H1 (cell line): ENCODE measurements at regions not wholly inside any gene's neighbourhood (a gene's known extent, or its start where the extent isn't known, plus 50 kb on each side); places are given as distances from the start of the nearest gene placed in this dataset.

Source experiments
- CTCF ChIA-PET: fragments of 300-600 bp; sonication (Branson Sonifier 250); formaldehyde crosslinking; loops from one replicate; lab custom pipeline; 2021; ENCODE audit not compliant: partially characterized antibody; lab: Charles Lee
- POLR2A ChIA-PET: fragments of 300-600 bp; sonication (Branson Sonifier 250); formaldehyde crosslinking; loops from one replicate; lab custom pipeline; 2021; ENCODE audit warnings: inconsistent platforms; ENCODE audit not compliant: partially characterized antibody; lab: Charles Lee
- DNase-seq, 2 experiments: peaks; one replicate each; pipeline versions ENCODE4 v3.0.0 to v3.0.0-alpha.2; 2010 to 2022; ENCODE audit warnings: low spot score in 2 of 2, low read depth in 1 of 2, mixed read lengths in 1 of 2
- FAIRE-seq: peaks from 2 replicates; lab custom pipeline; 2011; peaks lifted over from hg19 to GRCh38; lab: Jason Lieb, UNC
- H2AFZ ChIP-seq: 2 replicates; pipeline ENCODE4 v1.8.1; 2012; ENCODE audit warnings: low read length, inconsistent platforms
- H2AK5ac ChIP-seq: 2 replicates; pipeline ENCODE4 v1.6.1; 2013; ENCODE audit warnings: low read depth, low read length
- H2BK120ac ChIP-seq: replicated peaks from 2 replicates; pipeline ENCODE3; 2013; ENCODE audit warnings: low read depth, low read length, inconsistent platforms
- H2BK12ac ChIP-seq: 2 replicates; pipeline ENCODE4 v1.6.1; 2013; ENCODE audit warnings: low read depth, low read length
- H2BK15ac ChIP-seq: 2 replicates; pipeline ENCODE4 v1.6.1; 2013; ENCODE audit warnings: low read length
- H2BK20ac ChIP-seq: 2 replicates; pipeline ENCODE4 v1.6.1; 2013; ENCODE audit warnings: low read length
- H2BK5ac ChIP-seq: 2 replicates; pipeline ENCODE4 v1.6.1; 2013; ENCODE audit warnings: low read depth, low read length
- H3K14ac ChIP-seq: 2 replicates; pipeline ENCODE4 v1.6.1; 2013; ENCODE audit warnings: inconsistent platforms; ENCODE audit not compliant: insufficient read length
- H3K18ac ChIP-seq: 2 replicates; pipeline ENCODE4 v1.6.1; 2013; ENCODE audit warnings: low read length; ENCODE audit errors: extremely low read depth
- H3K23ac ChIP-seq: 2 replicates; pipeline ENCODE4 v1.6.1; 2013; ENCODE audit warnings: inconsistent platforms; ENCODE audit not compliant: insufficient read length
- H3K23me2 ChIP-seq: 2 replicates; pipeline ENCODE4 v1.6.1; 2013; ENCODE audit warnings: low read depth, low read length
- H3K27ac ChIP-seq: 2 replicates; pipeline ENCODE4 v1.6.1; 2011; ENCODE audit warnings: low read depth, low read length, inconsistent platforms
- H3K27me3 ChIP-seq, 4 experiments: replicated peaks in 1 of 4; 1 replicate in 1 of 4; 2 replicates in 3 of 4; pipeline versions ENCODE4 v1.6.1 to v1.8.1; 2011 to 2013; ENCODE audit warnings: low read length in 3 of 4, mild to moderate bottlenecking in 3 of 4, inconsistent platforms in 2 of 4, mixed read lengths in 2 of 4, moderate library complexity in 1 of 4; ENCODE audit not compliant: control insufficient read depth in 3 of 4, insufficient read depth in 3 of 4; ENCODE audit errors: extremely low read depth in 1 of 4
- H3K36me3 ChIP-seq, 4 experiments: 2 replicates each; pipeline versions ENCODE4 v1.6.1 to v1.8.1; 2011 to 2013; ENCODE audit warnings: mild to moderate bottlenecking in 4 of 4, low read length in 3 of 4, moderate library complexity in 2 of 4, control low read depth in 1 of 4, inconsistent platforms in 1 of 4; ENCODE audit not compliant: insufficient read depth in 4 of 4, control insufficient read depth in 2 of 4
- H3K4ac ChIP-seq: replicated peaks from 2 replicates; pipeline ENCODE3; 2013; ENCODE audit warnings: low read length, low read depth, mixed read lengths, inconsistent platforms; ENCODE audit not compliant: insufficient read length
- H3K4me1 ChIP-seq, 4 experiments: replicated peaks in 1 of 4; 1 replicate in 1 of 4; 2 replicates in 3 of 4; pipeline versions ENCODE4 v1.6.1 to v1.8.1; 2011 to 2013; ENCODE audit warnings: low read length in 3 of 4, inconsistent platforms in 2 of 4, mixed read lengths in 1 of 4; ENCODE audit not compliant: insufficient read depth in 4 of 4, control insufficient read depth in 3 of 4
- H3K4me2 ChIP-seq, 2 experiments: 2 replicates each; pipeline versions ENCODE4 v1.6.1 to v1.8.1; 2011 to 2013; ENCODE audit warnings: low read depth in 2 of 2, low read length in 2 of 2, control low read depth in 1 of 2, inconsistent platforms in 1 of 2, mild to moderate bottlenecking in 1 of 2; ENCODE audit not compliant: insufficient read depth in 1 of 2
- H3K4me3 ChIP-seq, 4 experiments: fragments of 200-600, 300-600 bp in 1 of 4; sonication (generic), shearing (Covaris generic), sonication (Bioruptor Twin) in 1 of 4; 2 replicates each; pipeline versions ENCODE4 v1.5.1 to v1.8.1; 2011 to 2016; ENCODE audit warnings: low read length in 4 of 4, low read depth in 3 of 4, control low read depth in 2 of 4, inconsistent platforms in 2 of 4, mild to moderate bottlenecking in 2 of 4, mixed read lengths in 1 of 4, moderate library complexity in 1 of 4; ENCODE audit not compliant: insufficient read depth in 2 of 4; ENCODE audit errors: extremely low read depth in 1 of 4
- H3K56ac ChIP-seq: replicated peaks from 2 replicates; pipeline ENCODE3; 2013; ENCODE audit warnings: low read depth, mild to moderate bottlenecking, mixed read lengths, low read length, inconsistent platforms; ENCODE audit not compliant: insufficient read length
- H3K79me1 ChIP-seq: 2 replicates; pipeline ENCODE4 v1.6.1; 2013; ENCODE audit warnings: low read depth, low read length, control low read depth
- H3K79me2 ChIP-seq, 2 experiments: 2 replicates each; pipeline versions ENCODE4 v1.6.1 to v1.8.1; 2012 to 2013; ENCODE audit warnings: low read length in 2 of 2, mild to moderate bottlenecking in 2 of 2, inconsistent platforms in 1 of 2; ENCODE audit not compliant: insufficient read depth in 2 of 2, control insufficient read depth in 1 of 2
- H3K9ac ChIP-seq, 4 experiments: replicated peaks in 1 of 4; 1 replicate in 1 of 4; 2 replicates in 3 of 4; pipeline versions ENCODE4 v1.6.1 to v1.8.1; 2011 to 2013; ENCODE audit warnings: low read depth in 3 of 4, low read length in 3 of 4, control low read depth in 2 of 4, mild to moderate bottlenecking in 2 of 4, moderate library complexity in 2 of 4, inconsistent platforms in 1 of 4; ENCODE audit errors: extremely low read depth in 1 of 4
- H3K9me3 ChIP-seq, 2 experiments: 2 replicates each; pipeline versions ENCODE4 v1.6.1 to v1.8.1; 2012 to 2013; ENCODE audit warnings: mild to moderate bottlenecking in 2 of 2, moderate library complexity in 2 of 2, control low read depth in 1 of 2, inconsistent platforms in 1 of 2, low read depth in 1 of 2, low read length in 1 of 2, mixed read lengths in 1 of 2; ENCODE audit not compliant: insufficient read depth in 2 of 2
- H4K20me1 ChIP-seq, 2 experiments: replicated peaks in 1 of 2; 2 replicates each; pipeline versions ENCODE3 to v1.8.1; 2011 to 2013; ENCODE audit warnings: inconsistent platforms in 2 of 2, low read length in 2 of 2, mild to moderate bottlenecking in 1 of 2; ENCODE audit not compliant: insufficient read depth in 2 of 2, control insufficient read depth in 1 of 2
- H4K5ac ChIP-seq: 2 replicates; pipeline ENCODE4 v1.6.1; 2013; ENCODE audit warnings: low read length, low read depth, mixed read lengths, inconsistent platforms; ENCODE audit not compliant: insufficient read length
- H4K8ac ChIP-seq: 2 replicates; pipeline ENCODE4 v1.8.0; 2013; ENCODE audit warnings: mild to moderate bottlenecking, moderate library complexity, low read length, inconsistent platforms; ENCODE audit not compliant: insufficient read depth; ENCODE audit errors: extremely low read depth
- H4K91ac ChIP-seq: replicated peaks from 2 replicates; pipeline ENCODE3; 2013; ENCODE audit warnings: low read length, mixed read lengths, inconsistent platforms; ENCODE audit not compliant: insufficient read length
- CREB1 ChIP-seq: IDR thresholded peaks from 2 replicates; pipeline ENCODE4 v1.6.1; 2012; ENCODE audit warnings: inconsistent platforms
- CTBP2 ChIP-seq: IDR thresholded peaks from 2 replicates; pipeline ENCODE4 v1.7.0; 2011; ENCODE audit warnings: borderline replicate concordance, mild to moderate bottlenecking, moderate library complexity, mixed read lengths, low read length; ENCODE audit not compliant: insufficient read depth, insufficient read length
- EP300 ChIP-seq, 2 experiments: IDR thresholded peaks; 1 replicate in 1 of 2; 2 replicates in 1 of 2; pipeline ENCODE4 v1.6.1; 2011 to 2012; ENCODE audit warnings: low read depth in 2 of 2, low read length in 2 of 2, mild to moderate bottlenecking in 2 of 2, borderline replicate concordance in 1 of 2, inconsistent platforms in 1 of 2, moderate library complexity in 1 of 2
- PHF8 ChIP-seq: fragments of 200-600 bp; sonication (generic); conservative IDR thresholded peaks from 2 replicates; pipeline ENCODE4 v1.7.1; 2012; ENCODE audit warnings: low read depth, mild to moderate bottlenecking, inconsistent platforms, low read length, moderate library complexity
- POU5F1 ChIP-seq: IDR thresholded peaks from 2 replicates; pipeline ENCODE4 v1.6.1; 2011; ENCODE audit warnings: low read depth, mild to moderate bottlenecking, low read length, moderate library complexity
- RNF2 ChIP-seq: fragments of 200-900, 300-1000 bp; sonication (generic); IDR thresholded peaks from 2 replicates; pipeline ENCODE4 v1.7.1; 2016; ENCODE audit warnings: borderline replicate concordance, low read depth, mild to moderate bottlenecking, antibody characterized with exemption, low read length; ENCODE audit not compliant: poor library complexity, severe bottlenecking; ENCODE audit errors: missing control alignments
- USF2 ChIP-seq: IDR thresholded peaks from 2 replicates; pipeline ENCODE4 v1.6.1; 2011; ENCODE audit warnings: low read length, improper control_type of control experiment
- WGBS, 2 experiments: shearing (Covaris generic) in 1 of 2; methylation state at CpG; one replicate each; pipeline versions ENCODE4 v1.1.6 to v1.1.7; 2013 to 2015; ENCODE audit warnings: low lambda C conversion rate in 2 of 2, mixed read lengths in 2 of 2, inconsistent platforms in 1 of 2, low coverage in 1 of 2, missing lambda C conversion rate in 1 of 2; ENCODE audit not compliant: insufficient replicate concordance in 2 of 2, insufficient coverage in 1 of 2, insufficient read length in 1 of 2; ENCODE audit errors: extremely low coverage in 1 of 2, missing lambda C conversion rate in 1 of 2; 5-methylcytosine and 5-hydroxymethylcytosine counted together
- TF ChIP-seq, protein P1 (sequence below): IDR thresholded peaks from 2 replicates; pipeline ENCODE4 v1.6.1; 2012; ENCODE audit warnings: inconsistent platforms
- TF ChIP-seq, protein P2 (sequence below): IDR thresholded peaks from 2 replicates; pipeline ENCODE4 v1.6.1; 2012; ENCODE audit warnings: low read length, inconsistent platforms

DNA sequence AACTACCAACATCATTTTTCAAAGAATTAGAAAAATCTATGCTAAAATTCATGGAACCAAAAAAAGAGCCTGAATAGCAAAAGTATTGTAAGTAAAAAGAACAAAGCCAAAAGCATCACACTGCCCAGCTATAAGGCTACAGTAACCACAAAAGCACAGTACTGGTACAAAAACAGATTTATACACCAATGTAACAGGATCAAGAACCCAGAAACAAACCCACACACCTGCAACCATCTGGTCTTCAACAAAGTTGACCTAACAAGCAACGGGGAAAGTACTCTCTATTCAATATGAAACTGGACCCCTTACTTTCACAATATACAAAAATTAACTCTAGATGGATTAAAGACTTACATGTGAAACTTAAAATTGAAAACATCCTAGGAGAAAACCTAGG is 94.2 kb upstream of the TARS1 start:
- H3K23ac ChIP-seq = no peak overlapping the region
- FAIRE-seq = no peak
- no peak overlapping the region for H2AK5ac ChIP-seq
- H3K56ac ChIP-seq = no peak overlapping the region
- H3K9ac ChIP-seq = no peak overlapping the region
- H2BK12ac ChIP-seq = no peak overlapping the region
- no peaks in the 10 kb centered on the region for H4K20me1 ChIP-seq
- no peaks in the 10 kb centered on the region for H3K36me3 ChIP-seq
- no peak overlapping the region for H3K4me3 ChIP-seq
- H4K91ac ChIP-seq = no peak overlapping the region
- H3K4ac ChIP-seq = no peak overlapping the region
- H3K9me3 ChIP-seq = no peaks in the 10 kb centered on the region
- H2BK5ac ChIP-seq = no peak overlapping the region
- H3K18ac ChIP-seq = no peak overlapping the region
- no peak overlapping the region for H3K4me2 ChIP-seq
- H3K23me2 ChIP-seq = no peaks in the 10 kb centered on the region
- POLR2A ChIA-PET = no interaction called here
- no peak for DNase-seq
- H4K5ac ChIP-seq = no peak overlapping the region
- no peak overlapping the region for H2BK120ac ChIP-seq
- no peak overlapping the region for H4K8ac ChIP-seq
- no peak overlapping the region for H2AFZ ChIP-seq
- CTCF ChIA-PET = no interaction called here
- 97% methylated on average over 1 of the region's 1 CpG; no CpG with 5 or more reads in 1 of the 2 experiments for WGBS, 2 experiments
- H3K27me3 ChIP-seq = no peaks in the 10 kb centered on the region
- no peak overlapping the region for H3K14ac ChIP-seq
- H2BK15ac ChIP-seq = no peak overlapping the region
- no peak overlapping the region for H2BK20ac ChIP-seq
- H3K79me1 ChIP-seq = no peaks in the 10 kb centered on the region
- H3K79me2 ChIP-seq = no peaks in the 10 kb centered on the region
- no peak overlapping the region for H3K27ac ChIP-seq
- no peaks in the 10 kb centered on the region for H3K4me1 ChIP-seq
- TF ChIP-seq USF2 (no peak), CTBP2 (no peak), EP300 (IDR thresholded peaks at IDR 0.05; ENCODE audit: borderline replicate concordance in 1 of 2, low read depth in 2 of 2, low read length in 2 of 2) (no peak), POU5F1 (no peak), PHF8 (no peak), CREB1 (no peak), RNF2 (no peak)
- TF ChIP-seq, protein P1, sequence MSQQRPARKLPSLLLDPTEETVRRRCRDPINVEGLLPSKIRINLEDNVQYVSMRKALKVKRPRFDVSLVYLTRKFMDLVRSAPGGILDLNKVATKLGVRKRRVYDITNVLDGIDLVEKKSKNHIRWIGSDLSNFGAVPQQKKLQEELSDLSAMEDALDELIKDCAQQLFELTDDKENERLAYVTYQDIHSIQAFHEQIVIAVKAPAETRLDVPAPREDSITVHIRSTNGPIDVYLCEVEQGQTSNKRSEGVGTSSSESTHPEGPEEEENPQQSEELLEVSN = no peak
- TF ChIP-seq, protein P2, sequence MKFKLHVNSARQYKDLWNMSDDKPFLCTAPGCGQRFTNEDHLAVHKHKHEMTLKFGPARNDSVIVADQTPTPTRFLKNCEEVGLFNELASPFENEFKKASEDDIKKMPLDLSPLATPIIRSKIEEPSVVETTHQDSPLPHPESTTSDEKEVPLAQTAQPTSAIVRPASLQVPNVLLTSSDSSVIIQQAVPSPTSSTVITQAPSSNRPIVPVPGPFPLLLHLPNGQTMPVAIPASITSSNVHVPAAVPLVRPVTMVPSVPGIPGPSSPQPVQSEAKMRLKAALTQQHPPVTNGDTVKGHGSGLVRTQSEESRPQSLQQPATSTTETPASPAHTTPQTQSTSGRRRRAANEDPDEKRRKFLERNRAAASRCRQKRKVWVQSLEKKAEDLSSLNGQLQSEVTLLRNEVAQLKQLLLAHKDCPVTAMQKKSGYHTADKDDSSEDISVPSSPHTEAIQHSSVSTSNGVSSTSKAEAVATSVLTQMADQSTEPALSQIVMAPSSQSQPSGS = no peak
